NT2/D1 (cell line): ENCODE measurements at regions not wholly inside any gene's neighbourhood (a gene's known extent, or its start where the extent isn't known, plus 50 kb on each side); places are given as distances from the start of the nearest gene placed in this dataset.

Source experiments
- DNase-seq: peaks from one replicate; pipeline ENCODE4 v3.0.0-alpha.2; 2011; ENCODE audit warnings: low read depth, low spot score
- H3K27me3 ChIP-seq: 2 replicates; pipeline ENCODE4 v1.6.0; 2011; ENCODE audit warnings: mild to moderate bottlenecking; ENCODE audit not compliant: insufficient read length, insufficient read depth
- H3K36me3 ChIP-seq: 2 replicates; pipeline ENCODE4 v1.6.1; 2011; ENCODE audit warnings: mild to moderate bottlenecking, low read length, mixed read lengths; ENCODE audit not compliant: insufficient read depth, insufficient read length
- H3K4me1 ChIP-seq: 2 replicates; pipeline ENCODE4 v1.5.1; 2011; ENCODE audit not compliant: insufficient read depth, insufficient read length
- H3K4me3 ChIP-seq: 2 replicates; pipeline ENCODE4 v1.5.1; 2011; ENCODE audit warnings: low read depth; ENCODE audit not compliant: insufficient read length
- H3K9ac ChIP-seq: 2 replicates; pipeline ENCODE4 v1.6.0; 2011; ENCODE audit warnings: low read depth; ENCODE audit not compliant: insufficient read length
- H3K9me3 ChIP-seq: 2 replicates; pipeline ENCODE4 v1.5.1; 2011; ENCODE audit warnings: mild to moderate bottlenecking, low read length; ENCODE audit not compliant: insufficient read depth
- SUZ12 ChIP-seq: IDR thresholded peaks from 2 replicates; pipeline ENCODE4 v1.6.1; 2011; ENCODE audit not compliant: insufficient read length, insufficient read depth; ENCODE audit errors: extremely low read depth
- YY1 ChIP-seq: IDR thresholded peaks from 2 replicates; pipeline ENCODE4 v1.6.1; 2011; ENCODE audit not compliant: insufficient read length, insufficient read depth
- ZNF274 ChIP-seq: IDR thresholded peaks from 2 replicates; pipeline ENCODE4 v1.6.1; 2011; ENCODE audit warnings: mild to moderate bottlenecking, low read depth, low read length

GRCh38 chr3:18778598-18778997 is 353.5 kb upstream of the SATB1 start:
- Histone ChIP-seq H3K27me3 (no peaks in the 10 kb centered on the region), H3K4me1 (no peaks in the 10 kb centered on the region), H3K36me3 (no peaks in the 10 kb centered on the region), H3K9ac (no peak overlapping the region), H3K4me3 (no peak overlapping the region), H3K9me3 (no peaks in the 10 kb centered on the region)
- no peak for TF ChIP-seq SUZ12
- no peak for TF ChIP-seq YY1
- TF ChIP-seq ZNF274, result no peak
- no peak for DNase-seq

- Histone ChIP-seq H3K4me1 (no peaks in the 10 kb centered on the region), H3K9ac (no peak overlapping the region), H3K36me3 (no peaks in the 10 kb centered on the region), H3K4me3 (no peak overlapping the region), H3K9me3 (no peaks in the 10 kb centered on the region), H3K27me3 (no peaks in the 10 kb centered on the region)
- DNase-seq, result no peak
- no peak for TF ChIP-seq YY1
- TF ChIP-seq SUZ12, result no peak
- TF ChIP-seq ZNF274, result no peak
Measured at GRCh38 chr3:18778094-18778493, 353.0 kb upstream of the SATB1 start.

GRCh38 chr3:18775501-18775900 is 350.4 kb upstream of the SATB1 start:
- DNase-seq, result no peak
- H3K36me3 ChIP-seq, result no peaks in the 10 kb centered on the region
- TF ChIP-seq YY1 (no peak), ZNF274 (no peak), SUZ12 (no peak)

GRCh38 chr3:18774319-18775088 is 349.4 kb upstream of the SATB1 start:
- no peak for DNase-seq
- H3K4me3 ChIP-seq, result no peak overlapping the region
- no peaks in the 10 kb centered on the region for H3K36me3 ChIP-seq
- no peak overlapping the region for H3K9ac ChIP-seq
- H3K27me3 ChIP-seq, result no peaks in the 10 kb centered on the region
- no peaks in the 10 kb centered on the region for H3K4me1 ChIP-seq
- TF ChIP-seq ZNF274, result no peak
- TF ChIP-seq SUZ12, result no peak
- TF ChIP-seq YY1, result no peak
- H3K9me3 ChIP-seq, result no peaks in the 10 kb centered on the region

More at GRCh38 chr3:18775501-18775900, 350.4 kb upstream of the SATB1 start:
- H3K9ac ChIP-seq, result no peak overlapping the region
- no peaks in the 10 kb centered on the region for H3K27me3 ChIP-seq
- H3K9me3 ChIP-seq, result no peaks in the 10 kb centered on the region
- H3K4me1 ChIP-seq, result no peaks in the 10 kb centered on the region
- H3K4me3 ChIP-seq, result no peak overlapping the region

- TF ChIP-seq YY1, result no peak
- no peak for TF ChIP-seq SUZ12
- no peak for TF ChIP-seq ZNF274
- Histone ChIP-seq H3K4me1 (no peaks in the 10 kb centered on the region), H3K9ac (no peak overlapping the region), H3K9me3 (no peaks in the 10 kb centered on the region), H3K4me3 (no peak overlapping the region), H3K27me3 (no peaks in the 10 kb centered on the region), H3K36me3 (no peaks in the 10 kb centered on the region)
- DNase-seq, result no peak
Measured at GRCh38 chr3:18772699-18773305, 347.7 kb upstream of the SATB1 start.

GRCh38 chr3:18771931-18772330 is 346.8 kb upstream of the SATB1 start:
- H3K36me3 ChIP-seq, result no peaks in the 10 kb centered on the region
- no peaks in the 10 kb centered on the region for H3K9me3 ChIP-seq
- no peaks in the 10 kb centered on the region for H3K27me3 ChIP-seq
- no peaks in the 10 kb centered on the region for H3K4me1 ChIP-seq
- H3K9ac ChIP-seq, result no peak overlapping the region
- no peak overlapping the region for H3K4me3 ChIP-seq
- no peak for TF ChIP-seq YY1
- TF ChIP-seq ZNF274, result no peak
- TF ChIP-seq SUZ12, result no peak
- DNase-seq, result no peak

- H3K27me3 ChIP-seq, result no peaks in the 10 kb centered on the region
- no peak for TF ChIP-seq ZNF274
- no peak for TF ChIP-seq SUZ12
- TF ChIP-seq YY1, result no peak
Measured at GRCh38 chr3:18770800-18771199, 345.7 kb upstream of the SATB1 start.

More at GRCh38 chr3:18770800-18771199, 345.7 kb upstream of the SATB1 start:
- DNase-seq, result no peak
- H3K4me1 ChIP-seq, result no peaks in the 10 kb centered on the region
- H3K9me3 ChIP-seq, result no peaks in the 10 kb centered on the region
- no peak overlapping the region for H3K4me3 ChIP-seq
- H3K36me3 ChIP-seq, result no peaks in the 10 kb centered on the region
- no peak overlapping the region for H3K9ac ChIP-seq
